BJ (cell line): ENCODE measurements at regions not wholly inside any gene's neighbourhood (a gene's known extent, or its start where the extent isn't known, plus 50 kb on each side); places are given as distances from the start of the nearest gene placed in this dataset.

Experiments used
- CTCF ChIA-PET: fragments of 350-600 bp; formaldehyde crosslinking; extraction: SDS; loops from one replicate; lab custom pipeline; 2021; ENCODE audit warnings: antibody characterized with exemption, inconsistent platforms; lab: Yijun Ruan, JAX
- POLR2A ChIA-PET: fragments of 300-600 bp; sonication (Branson Sonifier 250); formaldehyde crosslinking; extraction: SDS; loops from one replicate; lab custom pipeline; 2021; ENCODE audit warnings: antibody characterized with exemption; lab: Charles Lee
- DNase-seq: peaks from one replicate; pipeline ENCODE4 v3.0.0-alpha.2; 2011; ENCODE audit warnings: low read depth
- H3K27me3 ChIP-seq: 2 replicates; pipeline ENCODE4 v1.6.0; 2011; ENCODE audit warnings: low read length; ENCODE audit not compliant: control insufficient read depth, insufficient read depth
- H3K36me3 ChIP-seq: 2 replicates; pipeline ENCODE4 v1.5.1; 2011; ENCODE audit warnings: low read length; ENCODE audit not compliant: control insufficient read depth, insufficient read depth
- H3K4me3 ChIP-seq: 2 replicates; pipeline ENCODE4 v1.5.1; 2011; ENCODE audit warnings: low read depth, mild to moderate bottlenecking, control low read depth, low read length
- CTCF ChIP-seq: IDR thresholded peaks from 2 replicates; pipeline ENCODE4 v1.5.1; 2011; ENCODE audit warnings: low read depth, mild to moderate bottlenecking, control low read depth, inconsistent platforms, low read length, moderate library complexity; ENCODE audit not compliant: insufficient read depth

GRCh38 chr7:21996641-21997040 lies 50.9 kb upstream of the CDCA7L start:
- DNase-seq = no peak

More at GRCh38 chr7:21996641-21997040, 50.9 kb upstream of the CDCA7L start:
- no peaks in the 10 kb centered on the region for H3K36me3 ChIP-seq
- no peak overlapping the region for H3K4me3 ChIP-seq
- CTCF ChIA-PET = interaction anchor here (0.6 kb wide), 3 partner anchors 41 to 140 kb away, joined by 3 to 5 read pairs (median 3); no protein-coding TSS in a partner anchor
- POLR2A ChIA-PET = no interaction called here
- TF ChIP-seq CTCF = no peak
- no peaks in the 10 kb centered on the region for H3K27me3 ChIP-seq
